ENCODE measurements at regions not wholly inside any gene's neighbourhood (a gene's known extent, or its start where the extent isn't known, plus 50 kb on each side); places are given as distances from the start of the nearest gene placed in this dataset.

DNA sequence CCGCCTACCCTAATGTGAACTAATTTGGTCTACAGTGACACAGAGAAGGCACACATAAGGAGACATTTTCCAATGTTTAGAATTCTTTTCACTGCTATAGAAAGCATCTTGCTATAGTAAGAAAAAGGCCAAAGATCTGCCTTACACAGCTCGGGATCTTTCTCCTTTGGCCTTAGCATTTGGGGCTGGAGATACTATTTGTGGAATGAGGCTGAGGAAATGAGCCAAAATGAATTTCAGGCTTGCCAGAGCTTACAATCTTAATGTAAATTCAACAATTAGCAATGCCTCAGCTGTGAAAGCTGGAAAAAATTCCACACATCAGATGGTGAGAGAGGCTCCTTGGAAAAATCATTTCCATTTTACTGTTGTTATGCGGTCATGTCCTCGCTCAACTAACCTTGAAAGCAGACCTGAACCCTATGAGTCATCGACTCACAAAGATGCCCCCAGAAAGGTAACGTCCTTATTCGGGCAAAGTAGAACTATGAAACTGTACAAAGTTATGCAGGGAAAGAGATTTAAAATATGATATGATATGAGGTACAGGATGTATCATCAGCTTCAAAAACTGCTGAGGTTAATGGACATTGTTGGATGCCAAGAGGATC lies 324.5 kb upstream of the NBEA start:
- Histone ChIP-seq H3K79me2 (ENCODE audit: control insufficient read depth, insufficient read depth, low read length) (no peaks in the 10 kb centered on the region), H3K27me3 (replicated peaks in 1 of 4; ENCODE audit: control extremely low read depth in 1 of 4, control insufficient read depth in 3 of 4, insufficient read depth in 4 of 4, low read length in 3 of 4) (no peaks in the 10 kb centered on the region), H3K4me2 (replicated peaks; ENCODE audit: low read depth, low read length, poor library complexity, severe bottlenecking) (no peak overlapping the region), H4K20me1 (ENCODE audit: control insufficient read depth, insufficient read depth, low read length, poor library complexity, severe bottlenecking) (no peaks in the 10 kb centered on the region), H3K9me3 (ENCODE audit: control extremely low read depth in 1 of 3, control insufficient read depth in 2 of 3, insufficient read depth in 1 of 3, low read length in 2 of 3) (no peaks in the 10 kb centered on the region), H3K36me3 (replicated peaks in 1 of 2; ENCODE audit: control extremely low read depth in 1 of 2, control insufficient read depth in 1 of 2, extremely low read depth in 1 of 2, insufficient read depth in 2 of 2, low read length in 1 of 2) (no peaks in the 10 kb centered on the region), H3K4me3 (ENCODE audit: control extremely low read depth in 1 of 5, extremely low read depth in 1 of 5, insufficient read depth in 1 of 5, low read depth in 2 of 5, low read length in 4 of 5) (no peak overlapping the region), H3K27ac (ENCODE audit: low read length in 2 of 2) (no peak overlapping the region), H3K9ac (ENCODE audit: low read length) (no peak overlapping the region), H3K4me1 (ENCODE audit: control insufficient read depth in 2 of 2, insufficient read depth in 2 of 2, low read length in 2 of 2) (no peaks in the 10 kb centered on the region), H2AFZ (ENCODE audit: insufficient read depth, low read depth, low read length, poor library complexity, severe bottlenecking) (no peak overlapping the region)
- ATAC-seq (ENCODE audit: low read depth) (no peak), DNase-seq (no peak)
- 88% methylated on average over 6 of the region's 7 CpGs for WGBS (ENCODE audit: insufficient coverage)
- Mint-ChIP-seq H3K4me3 (no peak overlapping the region), H3K27me3 (no peaks in the 10 kb centered on the region), H3K27ac (no peak overlapping the region), H3K4me1 (no peaks in the 10 kb centered on the region), H3K9me3 (ENCODE audit: insufficient read depth) (peaks cover 4% of the 10 kb centered on the region)
- TF ChIP-seq CTCF (IDR thresholded peaks at IDR 0.05) (no peak), EZH2 (IDR thresholded peaks at IDR 0.05; ENCODE audit: borderline replicate concordance, insufficient read depth, low read depth, low read length, poor library complexity, severe bottlenecking) (no peak)
- intact Hi-C loops (cut with micrococcal nuclease): no loop called here
- ChIA-PET CTCF (no interaction called here), POLR2A (no interaction called here)

GRCh38 chr13:34618654-34619053 lies 323.4 kb upstream of the NBEA start:
- ATAC-seq (ENCODE audit: low read depth) (no peak), DNase-seq (no peak)
- Histone ChIP-seq H3K9me3 (ENCODE audit: control extremely low read depth in 1 of 3, control insufficient read depth in 2 of 3, insufficient read depth in 1 of 3, low read length in 2 of 3) (peaks cover 0 to 4% (median 0%) of the 10 kb centered on the region in 3 donors), H3K4me2 (replicated peaks; ENCODE audit: low read depth, low read length, poor library complexity, severe bottlenecking) (no peak overlapping the region), H4K20me1 (ENCODE audit: control insufficient read depth, insufficient read depth, low read length, poor library complexity, severe bottlenecking) (no peaks in the 10 kb centered on the region), H3K4me3 (ENCODE audit: control extremely low read depth in 1 of 5, extremely low read depth in 1 of 5, insufficient read depth in 1 of 5, low read depth in 2 of 5, low read length in 4 of 5) (no peak overlapping the region), H3K9ac (ENCODE audit: low read length) (no peak overlapping the region), H3K4me1 (ENCODE audit: control insufficient read depth in 2 of 2, insufficient read depth in 2 of 2, low read length in 2 of 2) (no peaks in the 10 kb centered on the region), H3K27ac (ENCODE audit: low read length in 2 of 2) (no peak overlapping the region), H3K36me3 (replicated peaks in 1 of 2; ENCODE audit: control extremely low read depth in 1 of 2, control insufficient read depth in 1 of 2, extremely low read depth in 1 of 2, insufficient read depth in 2 of 2, low read length in 1 of 2) (no peaks in the 10 kb centered on the region), H3K79me2 (ENCODE audit: control insufficient read depth, insufficient read depth, low read length) (no peaks in the 10 kb centered on the region), H3K27me3 (replicated peaks in 1 of 4; ENCODE audit: control extremely low read depth in 1 of 4, control insufficient read depth in 3 of 4, insufficient read depth in 4 of 4, low read length in 3 of 4) (no peaks in the 10 kb centered on the region), H2AFZ (ENCODE audit: insufficient read depth, low read depth, low read length, poor library complexity, severe bottlenecking) (no peak overlapping the region)
- Mint-ChIP-seq H3K4me1 (no peaks in the 10 kb centered on the region), H3K27ac (no peak overlapping the region), H3K9me3 (ENCODE audit: insufficient read depth) (peaks cover 4% of the 10 kb centered on the region), H3K4me3 (no peak overlapping the region), H3K27me3 (no peaks in the 10 kb centered on the region)
- TF ChIP-seq CTCF (IDR thresholded peaks at IDR 0.05): no peak
- intact Hi-C loops (cut with micrococcal nuclease): no loop called here
- ChIA-PET CTCF (no interaction called here), POLR2A (no interaction called here)
- 36% methylated on average over 3 of the region's 5 CpGs for WGBS (ENCODE audit: insufficient coverage)
